ENCODE measurements at regions not wholly inside any gene's neighbourhood (a gene's known extent, or its start where the extent isn't known, plus 50 kb on each side); places are given as distances from the start of the nearest gene placed in this dataset.

- DNase-seq (ENCODE audit: low spot score): no peak
- WGBS: 41% methylated on average over 4 of the region's 4 CpGs
- peaks cover 0 to 4% (median 0%) of the 10 kb centered on the region in 4 donors for H3K27me3 ChIP-seq (ENCODE audit: control insufficient read depth in 4 of 4, insufficient read depth in 4 of 4, low read length in 3 of 4)
- no peaks in the 10 kb centered on the region for H3K4me1 ChIP-seq (ENCODE audit: control insufficient read depth in 4 of 4, insufficient read depth in 4 of 4, low read length in 3 of 4)
- H3K4me3 ChIP-seq (ENCODE audit: low read depth in 1 of 3, low read length in 3 of 3): no peak overlapping the region
- no peak overlapping the region for H3K27ac ChIP-seq (ENCODE audit: low read depth in 1 of 2, low read length in 2 of 2)
- H3K9ac ChIP-seq (ENCODE audit: low read depth in 1 of 2, low read length in 2 of 2): no peak overlapping the region
- no peaks in the 10 kb centered on the region for H3K36me3 ChIP-seq (ENCODE audit: control insufficient read depth in 4 of 4, insufficient read depth in 3 of 4, low read depth in 1 of 4, low read length in 3 of 4)
- no peaks in the 10 kb centered on the region for H3K9me3 ChIP-seq (ENCODE audit: control insufficient read depth in 4 of 4, low read length in 3 of 4)
- TF ChIP-seq TAF1 (conservative IDR thresholded peaks at IDR 0.05): no peak
- peak in 1 of 2 donors; percentile 15 for TF ChIP-seq RAD21 (IDR thresholded peaks at IDR 0.05)
- TF ChIP-seq CTCF (IDR thresholded peaks at IDR 0.05; ENCODE audit: low read depth, low read length, missing input control): peak; percentile 8
- TF ChIP-seq JUND (IDR thresholded peaks at IDR 0.05): no peak
These were observed 172.4 kb downstream of the OXSM start for GRCh38 chr3:25962255-25962654.

GRCh38 chr3:25964141-25964540 lies 174.3 kb downstream of the OXSM start:
- no peaks in the 10 kb centered on the region for H3K9me3 ChIP-seq (ENCODE audit: control insufficient read depth in 4 of 4, low read length in 3 of 4)
- H3K9ac ChIP-seq (ENCODE audit: low read depth in 1 of 2, low read length in 2 of 2): no peak overlapping the region
- H3K27ac ChIP-seq (ENCODE audit: low read depth in 1 of 2, low read length in 2 of 2): no peak overlapping the region
- WGBS: 11% methylated on average over 2 of the region's 2 CpGs
- no peak for TF ChIP-seq CTCF (IDR thresholded peaks at IDR 0.05; ENCODE audit: low read depth, low read length, missing input control)
- TF ChIP-seq RXRA (IDR thresholded peaks at IDR 0.05): no peak
- no peak for TF ChIP-seq HNF4A (conservative IDR thresholded peaks at IDR 0.05)
- DNase-seq (ENCODE audit: low spot score): no peak
- H3K36me3 ChIP-seq (ENCODE audit: control insufficient read depth in 4 of 4, insufficient read depth in 3 of 4, low read depth in 1 of 4, low read length in 3 of 4): no peaks in the 10 kb centered on the region
- H3K4me3 ChIP-seq (ENCODE audit: low read depth in 1 of 3, low read length in 3 of 3): no peak overlapping the region
- peaks cover 0 to 4% (median 0%) of the 10 kb centered on the region in 4 donors for H3K27me3 ChIP-seq (ENCODE audit: control insufficient read depth in 4 of 4, insufficient read depth in 4 of 4, low read length in 3 of 4)
- H3K4me1 ChIP-seq (ENCODE audit: control insufficient read depth in 4 of 4, insufficient read depth in 4 of 4, low read length in 3 of 4): no peaks in the 10 kb centered on the region

- Histone ChIP-seq H3K27me3 (ENCODE audit: control insufficient read depth in 4 of 4, insufficient read depth in 4 of 4, low read length in 3 of 4) (no peaks in the 10 kb centered on the region), H3K27ac (ENCODE audit: low read depth in 1 of 2, low read length in 2 of 2) (no peak overlapping the region), H3K9me3 (ENCODE audit: control insufficient read depth in 4 of 4, low read length in 3 of 4) (peaks cover 0 to 4% (median 0%) of the 10 kb centered on the region in 4 donors), H3K36me3 (ENCODE audit: control insufficient read depth in 4 of 4, insufficient read depth in 3 of 4, low read depth in 1 of 4, low read length in 3 of 4) (no peaks in the 10 kb centered on the region), H3K9ac (ENCODE audit: low read depth in 1 of 2, low read length in 2 of 2) (no peak overlapping the region), H3K4me3 (ENCODE audit: low read depth in 1 of 3, low read length in 3 of 3) (no peak overlapping the region), H3K4me1 (ENCODE audit: control insufficient read depth in 4 of 4, insufficient read depth in 4 of 4, low read length in 3 of 4) (no peaks in the 10 kb centered on the region)
- TF ChIP-seq HNF4G (IDR thresholded peaks at IDR 0.05) (no peak), EGR1 (IDR thresholded peaks at IDR 0.05; ENCODE audit: low read depth in 2 of 2) (no peak), ZBTB33 (IDR thresholded peaks at IDR 0.05) (no peak), FOXA1 (IDR thresholded peaks at IDR 0.05) (no peak), JUND (IDR thresholded peaks at IDR 0.05) (no peak), YY1 (IDR thresholded peaks at IDR 0.05) (no peak), ATF3 (IDR thresholded peaks at IDR 0.05) (no peak)
- DNase-seq (ENCODE audit: low spot score): no peak
- 76% methylated on average over 5 of the region's 5 CpGs for WGBS
These were observed 177.5 kb downstream of the OXSM start for GRCh38 chr3:25967385-25967784.

All from liver (tissue), 8 donors.